Panc1 (cell line): ENCODE measurements at regions not wholly inside any gene's neighbourhood (a gene's known extent, or its start where the extent isn't known, plus 50 kb on each side); places are given as distances from the start of the nearest gene placed in this dataset.

ENCODE experiments used
- POLR2AphosphoS5 ChIP-seq: IDR thresholded peaks from 2 replicates; pipeline ENCODE4 v1.6.1; 2012; ENCODE audit warnings: mild to moderate bottlenecking, low read depth, low read length, moderate library complexity
- SIN3A ChIP-seq: IDR thresholded peaks from 2 replicates; pipeline ENCODE4 v1.6.1; 2012; ENCODE audit warnings: low read depth, mild to moderate bottlenecking, low read length, moderate library complexity, borderline replicate concordance; ENCODE audit not compliant: insufficient read depth
- TCF7L2 ChIP-seq: IDR thresholded peaks from 2 replicates; pipeline ENCODE4 v1.6.1; 2011; ENCODE audit warnings: mild to moderate bottlenecking, low read depth, low read length, inconsistent platforms
- TF ChIP-seq, protein P1 (sequence below): fragments of 450-650 bp; IDR thresholded peaks from 2 replicates; pipeline ENCODE4 v1.5.1; 2017; ENCODE audit warnings: mild to moderate bottlenecking
- TF ChIP-seq, protein P2 (sequence below), 2 experiments: IDR thresholded peaks; 2 replicates each; pipeline ENCODE4 v1.6.1; 2011 to 2012; ENCODE audit warnings: low read depth in 2 of 2, control low read depth in 1 of 2, low read length in 1 of 2, mild to moderate bottlenecking in 1 of 2, moderate library complexity in 1 of 2; ENCODE audit not compliant: insufficient read depth in 1 of 2

DNA sequence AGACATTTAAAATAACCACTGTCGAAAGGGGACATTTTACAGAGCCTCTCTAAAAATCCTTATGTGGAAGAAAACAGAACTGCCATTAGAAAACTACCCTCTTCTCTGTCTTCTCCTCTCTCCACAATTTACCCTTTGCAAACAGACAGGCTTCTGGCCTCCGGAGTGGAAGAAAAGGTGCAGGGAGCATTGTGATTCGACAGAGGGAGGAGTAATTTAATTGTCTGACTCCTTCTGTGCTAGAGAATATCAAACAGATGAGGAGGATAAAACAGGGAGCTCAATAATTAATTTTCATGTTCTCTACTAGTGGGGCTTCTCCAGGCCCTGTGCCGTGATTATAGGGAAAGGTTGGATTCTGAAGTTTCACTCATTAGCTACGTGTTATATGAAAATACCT is 615.5 kb upstream of the MKI67 start:
- TF ChIP-seq, protein P1, sequence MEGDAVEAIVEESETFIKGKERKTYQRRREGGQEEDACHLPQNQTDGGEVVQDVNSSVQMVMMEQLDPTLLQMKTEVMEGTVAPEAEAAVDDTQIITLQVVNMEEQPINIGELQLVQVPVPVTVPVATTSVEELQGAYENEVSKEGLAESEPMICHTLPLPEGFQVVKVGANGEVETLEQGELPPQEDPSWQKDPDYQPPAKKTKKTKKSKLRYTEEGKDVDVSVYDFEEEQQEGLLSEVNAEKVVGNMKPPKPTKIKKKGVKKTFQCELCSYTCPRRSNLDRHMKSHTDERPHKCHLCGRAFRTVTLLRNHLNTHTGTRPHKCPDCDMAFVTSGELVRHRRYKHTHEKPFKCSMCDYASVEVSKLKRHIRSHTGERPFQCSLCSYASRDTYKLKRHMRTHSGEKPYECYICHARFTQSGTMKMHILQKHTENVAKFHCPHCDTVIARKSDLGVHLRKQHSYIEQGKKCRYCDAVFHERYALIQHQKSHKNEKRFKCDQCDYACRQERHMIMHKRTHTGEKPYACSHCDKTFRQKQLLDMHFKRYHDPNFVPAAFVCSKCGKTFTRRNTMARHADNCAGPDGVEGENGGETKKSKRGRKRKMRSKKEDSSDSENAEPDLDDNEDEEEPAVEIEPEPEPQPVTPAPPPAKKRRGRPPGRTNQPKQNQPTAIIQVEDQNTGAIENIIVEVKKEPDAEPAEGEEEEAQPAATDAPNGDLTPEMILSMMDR, result no peak
- TF ChIP-seq POLR2AphosphoS5, result no peak
- TF ChIP-seq, protein P2, sequence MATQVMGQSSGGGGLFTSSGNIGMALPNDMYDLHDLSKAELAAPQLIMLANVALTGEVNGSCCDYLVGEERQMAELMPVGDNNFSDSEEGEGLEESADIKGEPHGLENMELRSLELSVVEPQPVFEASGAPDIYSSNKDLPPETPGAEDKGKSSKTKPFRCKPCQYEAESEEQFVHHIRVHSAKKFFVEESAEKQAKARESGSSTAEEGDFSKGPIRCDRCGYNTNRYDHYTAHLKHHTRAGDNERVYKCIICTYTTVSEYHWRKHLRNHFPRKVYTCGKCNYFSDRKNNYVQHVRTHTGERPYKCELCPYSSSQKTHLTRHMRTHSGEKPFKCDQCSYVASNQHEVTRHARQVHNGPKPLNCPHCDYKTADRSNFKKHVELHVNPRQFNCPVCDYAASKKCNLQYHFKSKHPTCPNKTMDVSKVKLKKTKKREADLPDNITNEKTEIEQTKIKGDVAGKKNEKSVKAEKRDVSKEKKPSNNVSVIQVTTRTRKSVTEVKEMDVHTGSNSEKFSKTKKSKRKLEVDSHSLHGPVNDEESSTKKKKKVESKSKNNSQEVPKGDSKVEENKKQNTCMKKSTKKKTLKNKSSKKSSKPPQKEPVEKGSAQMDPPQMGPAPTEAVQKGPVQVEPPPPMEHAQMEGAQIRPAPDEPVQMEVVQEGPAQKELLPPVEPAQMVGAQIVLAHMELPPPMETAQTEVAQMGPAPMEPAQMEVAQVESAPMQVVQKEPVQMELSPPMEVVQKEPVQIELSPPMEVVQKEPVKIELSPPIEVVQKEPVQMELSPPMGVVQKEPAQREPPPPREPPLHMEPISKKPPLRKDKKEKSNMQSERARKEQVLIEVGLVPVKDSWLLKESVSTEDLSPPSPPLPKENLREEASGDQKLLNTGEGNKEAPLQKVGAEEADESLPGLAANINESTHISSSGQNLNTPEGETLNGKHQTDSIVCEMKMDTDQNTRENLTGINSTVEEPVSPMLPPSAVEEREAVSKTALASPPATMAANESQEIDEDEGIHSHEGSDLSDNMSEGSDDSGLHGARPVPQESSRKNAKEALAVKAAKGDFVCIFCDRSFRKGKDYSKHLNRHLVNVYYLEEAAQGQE (IDR thresholded peaks at IDR 0.05; ENCODE audit: insufficient read depth in 1 of 2, low read depth in 2 of 2, low read length in 1 of 2), result no peak
- no peak for TF ChIP-seq SIN3A
- no peak for TF ChIP-seq TCF7L2
